GM23248 (cell line): ENCODE measurements at regions not wholly inside any gene's neighbourhood (a gene's known extent, or its start where the extent isn't known, plus 50 kb on each side); places are given as distances from the start of the nearest gene placed in this dataset.

Source experiments
- EZH2 ChIP-seq: fragments of 200-600 bp; sonication (generic); IDR thresholded peaks from 2 replicates; pipeline ENCODE4 v1.6.1; 2018; ENCODE audit warnings: antibody characterized with exemption, mild to moderate bottlenecking; ENCODE audit not compliant: insufficient read depth, poor library complexity, severe bottlenecking
- EZH2phosphoT487 ChIP-seq: fragments of 200-600 bp; sonication (generic); IDR thresholded peaks from 2 replicates; pipeline ENCODE4 v1.6.1; 2018; ENCODE audit warnings: antibody characterized with exemption, moderate library complexity, mild to moderate bottlenecking, low read depth; ENCODE audit not compliant: insufficient read depth

GRCh38 chr9:88280816-88281382 is 107.3 kb upstream of the SPIN1 start:
- no peak for TF ChIP-seq EZH2
- TF ChIP-seq EZH2phosphoT487, result no peak
